Osteocyte (in vitro differentiated cells): ENCODE measurements at regions not wholly inside any gene's neighbourhood (a gene's known extent, or its start where the extent isn't known, plus 50 kb on each side); places are given as distances from the start of the nearest gene placed in this dataset.

Source experiments
- DNase-seq: peaks from one replicate; pipeline ENCODE4 v3.0.0; 2021; ENCODE audit warnings: mixed read lengths; ENCODE audit not compliant: unreplicated experiment; ENCODE audit errors: extremely low spot score
- H3K27ac Mint-ChIP-seq: one replicate; pipeline ENCODE4 v1.8.0; 2021; ENCODE audit warnings: mild to moderate bottlenecking, mixed read lengths; ENCODE audit not compliant: unreplicated experiment
- H3K27me3 Mint-ChIP-seq: one replicate; pipeline ENCODE4 v1.8.0; 2021; ENCODE audit warnings: mixed read lengths; ENCODE audit not compliant: unreplicated experiment
- H3K36me3 Mint-ChIP-seq: one replicate; pipeline ENCODE4 v1.8.0; 2021; ENCODE audit warnings: mixed read lengths; ENCODE audit not compliant: unreplicated experiment
- H3K4me1 Mint-ChIP-seq: one replicate; pipeline ENCODE4 v1.8.0; 2021; ENCODE audit warnings: mixed read lengths; ENCODE audit not compliant: unreplicated experiment
- H3K4me3 Mint-ChIP-seq: one replicate; pipeline ENCODE4 v1.8.0; 2021; ENCODE audit warnings: mild to moderate bottlenecking, moderate library complexity, mixed read lengths; ENCODE audit not compliant: unreplicated experiment
- H3K9me3 Mint-ChIP-seq: one replicate; pipeline ENCODE4 v1.8.0; 2021; ENCODE audit warnings: mixed read lengths; ENCODE audit not compliant: unreplicated experiment
- CTCF ChIP-seq: fragments of 200-600 bp; sonication (generic); IDR thresholded peaks from 2 replicates; pipeline ENCODE4 v1.5.0; 2021; ENCODE audit warnings: antibody characterized with exemption, mild to moderate bottlenecking, moderate library complexity

- Mint-ChIP-seq H3K27ac (no peak overlapping the region), H3K4me3 (no peak overlapping the region), H3K9me3 (no peaks in the 10 kb centered on the region), H3K4me1 (peaks cover 2% of the 10 kb centered on the region), H3K36me3 (no peaks in the 10 kb centered on the region), H3K27me3 (no peaks in the 10 kb centered on the region)
- TF ChIP-seq CTCF: no peak
- DNase-seq: no peak
These were observed 258.8 kb upstream of the CDH5 start for GRCh38 chr16:66107661-66108060.

GRCh38 chr16:66103211-66103610 lies 263.3 kb upstream of the CDH5 start:
- Mint-ChIP-seq H3K36me3 (no peaks in the 10 kb centered on the region), H3K27ac (no peak overlapping the region), H3K4me1 (peaks cover 4% of the 10 kb centered on the region), H3K4me3 (no peak overlapping the region), H3K9me3 (no peaks in the 10 kb centered on the region), H3K27me3 (peaks cover 5% of the 10 kb centered on the region)
- TF ChIP-seq CTCF: no peak
- no peak for DNase-seq

GRCh38 chr16:66099306-66099705 lies 267.2 kb upstream of the CDH5 start:
- Mint-ChIP-seq H3K27ac (no peak overlapping the region), H3K36me3 (no peaks in the 10 kb centered on the region), H3K9me3 (no peaks in the 10 kb centered on the region), H3K4me3 (no peak overlapping the region), H3K27me3 (peaks cover 8% of the 10 kb centered on the region), H3K4me1 (peaks cover 3% of the 10 kb centered on the region)
- no peak for DNase-seq
- TF ChIP-seq CTCF: no peak

- Mint-ChIP-seq H3K27me3 (peaks cover 8% of the 10 kb centered on the region), H3K4me3 (no peak overlapping the region)
- no peak for DNase-seq
These were observed 268.7 kb upstream of the CDH5 start for GRCh38 chr16:66097751-66098150.

GRCh38 chr16:66095676-66096075 lies 270.8 kb upstream of the CDH5 start:
- H3K9me3 Mint-ChIP-seq: no peaks in the 10 kb centered on the region
- H3K36me3 Mint-ChIP-seq: no peaks in the 10 kb centered on the region
- peaks cover 8% of the 10 kb centered on the region for H3K27me3 Mint-ChIP-seq

More at GRCh38 chr16:66097751-66098150, 268.7 kb upstream of the CDH5 start:
- Mint-ChIP-seq H3K4me1 (peaks cover 3% of the 10 kb centered on the region), H3K9me3 (no peaks in the 10 kb centered on the region), H3K27ac (no peak overlapping the region), H3K36me3 (no peaks in the 10 kb centered on the region)
- no peak for TF ChIP-seq CTCF

More at GRCh38 chr16:66095676-66096075, 270.8 kb upstream of the CDH5 start:
- no peak for DNase-seq
- Mint-ChIP-seq H3K4me3 (no peak overlapping the region), H3K4me1 (peaks cover 7% of the 10 kb centered on the region), H3K27ac (no peak overlapping the region)
- TF ChIP-seq CTCF: no peak
